Astrocyte of the cerebellum (primary cell): ENCODE measurements at regions not wholly inside any gene's neighbourhood (a gene's known extent, or its start where the extent isn't known, plus 50 kb on each side); places are given as distances from the start of the nearest gene placed in this dataset.

ENCODE experiments used
- DNase-seq: peaks from one replicate; pipeline ENCODE4 v3.0.0-alpha.2; 2011; ENCODE audit warnings: low read depth
- H3K4me3 ChIP-seq: 2 replicates; pipeline ENCODE4 v1.5.1; 2011; ENCODE audit warnings: mild to moderate bottlenecking, low read depth, low read length, moderate library complexity
- in situ Hi-C: cut with HindIII; loops from 2 replicates; pipeline ENCODE4 v1.10.0; 2017; ENCODE audit warnings: low sequenced_read_pairs
- TF ChIP-seq, protein P1 (sequence below): IDR thresholded peaks from 2 replicates; pipeline ENCODE4 v1.5.1; 2012; ENCODE audit warnings: low read length, low read depth, moderate library complexity, mild to moderate bottlenecking; ENCODE audit errors: missing control alignments

- no peak for DNase-seq
- TF ChIP-seq, protein P1, sequence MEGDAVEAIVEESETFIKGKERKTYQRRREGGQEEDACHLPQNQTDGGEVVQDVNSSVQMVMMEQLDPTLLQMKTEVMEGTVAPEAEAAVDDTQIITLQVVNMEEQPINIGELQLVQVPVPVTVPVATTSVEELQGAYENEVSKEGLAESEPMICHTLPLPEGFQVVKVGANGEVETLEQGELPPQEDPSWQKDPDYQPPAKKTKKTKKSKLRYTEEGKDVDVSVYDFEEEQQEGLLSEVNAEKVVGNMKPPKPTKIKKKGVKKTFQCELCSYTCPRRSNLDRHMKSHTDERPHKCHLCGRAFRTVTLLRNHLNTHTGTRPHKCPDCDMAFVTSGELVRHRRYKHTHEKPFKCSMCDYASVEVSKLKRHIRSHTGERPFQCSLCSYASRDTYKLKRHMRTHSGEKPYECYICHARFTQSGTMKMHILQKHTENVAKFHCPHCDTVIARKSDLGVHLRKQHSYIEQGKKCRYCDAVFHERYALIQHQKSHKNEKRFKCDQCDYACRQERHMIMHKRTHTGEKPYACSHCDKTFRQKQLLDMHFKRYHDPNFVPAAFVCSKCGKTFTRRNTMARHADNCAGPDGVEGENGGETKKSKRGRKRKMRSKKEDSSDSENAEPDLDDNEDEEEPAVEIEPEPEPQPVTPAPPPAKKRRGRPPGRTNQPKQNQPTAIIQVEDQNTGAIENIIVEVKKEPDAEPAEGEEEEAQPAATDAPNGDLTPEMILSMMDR: no peak
- no peak overlapping the region for H3K4me3 ChIP-seq
- in situ Hi-C loops: no loop called here
Measured at GRCh38 chr11:38683484-38683883, 2085.4 kb upstream of the RAG2 start.

GRCh38 chr11:38680746-38681145, 2082.7 kb upstream of the RAG2 start:
- DNase-seq: no peak
- TF ChIP-seq, protein P1: no peak
- no peak overlapping the region for H3K4me3 ChIP-seq
- in situ Hi-C loops: no loop called here

- no peak for DNase-seq
- in situ Hi-C loops: no loop called here
- H3K4me3 ChIP-seq: no peak overlapping the region
- TF ChIP-seq, protein P1: no peak
Measured at GRCh38 chr11:38680166-38680565, 2082.1 kb upstream of the RAG2 start.

DNA sequence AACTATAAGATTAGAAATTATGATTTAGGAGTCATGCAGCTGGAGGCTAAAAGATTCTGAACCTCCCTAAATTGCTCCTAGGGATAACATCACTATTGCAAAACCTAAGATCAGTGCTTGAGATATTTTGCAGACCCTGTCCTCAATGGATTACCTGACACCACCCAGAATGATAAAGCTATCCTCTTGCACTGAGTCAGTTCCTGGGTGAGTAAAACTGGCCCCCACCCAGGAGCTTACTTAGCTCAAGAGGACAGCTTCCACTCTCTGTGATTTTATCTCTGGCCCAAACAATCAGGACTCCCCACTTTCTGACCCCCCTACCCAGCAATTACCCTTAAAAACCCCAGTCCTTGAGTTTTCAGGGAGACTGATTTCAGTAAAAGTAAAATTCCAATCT, 2074.4 kb upstream of the RAG2 start:
- no peak overlapping the region for H3K4me3 ChIP-seq
- TF ChIP-seq, protein P1: no peak
- in situ Hi-C loops: no loop called here
- DNase-seq: no peak

GRCh38 chr11:38667359-38667758, 2069.3 kb upstream of the RAG2 start:
- in situ Hi-C loops: no loop called here
- H3K4me3 ChIP-seq: no peak overlapping the region
- TF ChIP-seq, protein P1: no peak
- no peak for DNase-seq

- no peak overlapping the region for H3K4me3 ChIP-seq
- TF ChIP-seq, protein P1: no peak
- in situ Hi-C loops: no loop called here
- DNase-seq: no peak
Measured at GRCh38 chr11:38648604-38649003, 2050.6 kb upstream of the RAG2 start.

GRCh38 chr11:38646382-38646781, 2048.3 kb upstream of the RAG2 start:
- TF ChIP-seq, protein P1: no peak
- in situ Hi-C loops: no loop called here

More at GRCh38 chr11:38646382-38646781, 2048.3 kb upstream of the RAG2 start:
- H3K4me3 ChIP-seq: no peak overlapping the region
- DNase-seq: no peak
